Spleen (tissue), 11 donors: ENCODE measurements at regions not wholly inside any gene's neighbourhood (a gene's known extent, or its start where the extent isn't known, plus 50 kb on each side); places are given as distances from the start of the nearest gene placed in this dataset.
"Not testable (repeated sequence)": the region's sequence is repeated elsewhere in the genome, so short reads cannot be mapped to it uniquely, and the experiment has no call there.

Experiments
- DNase-seq: peaks from one replicate; pipeline ENCODE4 v3.0.0-alpha.2; 2020
- H3K27ac ChIP-seq, 8 donors: fragments of 200-600 bp; sonication (generic) in 7 of 8; 1 replicate in 4 of 8; 2 replicates in 4 of 8; pipeline versions ENCODE4 v1.5.0 to v1.8.0; 2016 to 2021; ENCODE audit warnings: inconsistent platforms in 4 of 8, mild to moderate bottlenecking in 4 of 8, moderate library complexity in 1 of 8
- H3K27me3 ChIP-seq, 7 donors: fragments of 200-600 bp; sonication (generic) in 6 of 7; replicated peaks in 1 of 7; 1 replicate in 4 of 7; 2 replicates in 3 of 7; pipeline versions ENCODE4 v1.5.0 to v1.8.0; 2016 to 2021; ENCODE audit warnings: inconsistent platforms in 3 of 7, mild to moderate bottlenecking in 1 of 7
- H3K36me3 ChIP-seq, 6 donors: fragments of 200-600 bp; sonication (generic) in 5 of 6; 1 replicate in 4 of 6; 2 replicates in 2 of 6; pipeline versions ENCODE4 v1.5.0 to v1.8.0; 2016 to 2021; ENCODE audit warnings: inconsistent platforms in 2 of 6
- H3K4me1 ChIP-seq, 6 donors: fragments of 200-600 bp; sonication (generic) in 5 of 6; 1 replicate in 3 of 6; 2 replicates in 3 of 6; pipeline versions ENCODE4 v1.5.0 to v1.8.0; 2016 to 2021; ENCODE audit warnings: inconsistent platforms in 3 of 6
- H3K4me3 ChIP-seq, 8 donors: fragments of 200-600 bp; sonication (generic) in 7 of 8; 1 replicate in 4 of 8; 2 replicates in 4 of 8; pipeline versions ENCODE4 v1.5.0 to v1.8.0; 2016 to 2021; ENCODE audit warnings: inconsistent platforms in 4 of 8, mild to moderate bottlenecking in 4 of 8, moderate library complexity in 2 of 8
- H3K9me3 ChIP-seq, 8 donors: fragments of 200-600 bp; sonication (generic) in 7 of 8; 1 replicate in 4 of 8; 2 replicates in 4 of 8; pipeline versions ENCODE4 v1.5.0 to v1.8.0; 2016 to 2021; ENCODE audit warnings: inconsistent platforms in 4 of 8
- POLR2A ChIP-seq, 3 donors: fragments of 450-650 bp; IDR thresholded peaks; one replicate each; pipeline ENCODE4 v1.5.1; 2017; ENCODE audit warnings: antibody characterized with exemption in 3 of 3, mild to moderate bottlenecking in 1 of 3
- POLR2AphosphoS5 ChIP-seq, 3 donors: sonication (generic); formaldehyde crosslinking; IDR thresholded peaks; one replicate each; pipeline ENCODE4 v1.5.1; 2017; ENCODE audit warnings: antibody characterized with exemption in 3 of 3
- WGBS, 5 donors: extraction: QIAGEN DNeasy Blood & Tissue Kit in 3 of 5; methylation state at CpG; one replicate each; pipeline versions ENCODE4 v1.1.5 to v1.1.7; 2013 to 2018; 5-methylcytosine and 5-hydroxymethylcytosine counted together
- intact Hi-C: fragments of 100-400 bp; cut with DNase I; formaldehyde crosslinking; loops from one replicate; pipeline ENCODE4 v1.15.0; 2023; ENCODE audit warnings: low total_unique reads
- TF ChIP-seq, protein P1 (sequence below), 11 experiments: fragments of 200-600 bp in 7 of 11; fragments of 450-650 bp in 4 of 11; sonication (generic) in 4 of 11; IDR thresholded peaks in 8 of 11; conservative IDR thresholded peaks in 3 of 11; 1 replicate in 7 of 11; 2 replicates in 4 of 11; pipeline versions ENCODE4 v1.4.0 to v1.8.0; 2016 to 2021; ENCODE audit warnings: antibody characterized with exemption in 11 of 11, inconsistent platforms in 4 of 11, mild to moderate bottlenecking in 1 of 11
- donor health status: healthy with polysubstance abuse.
- donor health status: DM: no; HTN: no; CAD: no; lungs with moderate emphysema.
- donor health status: DM: no; HTN: no; CAD: no.
- donor health status: Bipolar disorder and iron deficiency.
- donor health status: healthy.
- donor health status: DM: no; HTN: no; CAD: no.
- donor health status: DM: yes; HTN: yes; CAD: no.

DNA sequence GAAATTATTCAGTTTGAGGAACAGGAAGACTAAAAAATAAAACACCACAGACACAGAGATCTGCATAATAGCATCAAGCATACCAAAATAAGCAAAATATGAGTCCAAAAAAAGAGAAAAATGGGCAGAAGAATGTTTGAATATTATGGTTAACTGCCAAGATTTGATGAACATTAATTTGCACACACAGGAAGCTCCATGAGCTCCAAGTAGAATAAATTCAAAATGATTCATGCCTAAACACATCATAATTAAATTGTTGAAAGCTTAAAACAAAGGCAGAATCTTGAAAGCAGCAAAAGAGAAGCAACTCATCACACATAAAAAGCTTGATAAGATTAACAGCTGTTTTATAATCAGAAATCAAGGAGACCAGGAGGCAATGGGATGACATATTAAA lies 156.6 kb upstream of the ARSJ start:
- no peak overlapping the region for H3K27ac ChIP-seq
- H3K27me3 ChIP-seq, result no peaks in the 10 kb centered on the region
- intact Hi-C loops, result no loop called here
- no peaks in the 10 kb centered on the region for H3K36me3 ChIP-seq
- TF ChIP-seq, protein P1, sequence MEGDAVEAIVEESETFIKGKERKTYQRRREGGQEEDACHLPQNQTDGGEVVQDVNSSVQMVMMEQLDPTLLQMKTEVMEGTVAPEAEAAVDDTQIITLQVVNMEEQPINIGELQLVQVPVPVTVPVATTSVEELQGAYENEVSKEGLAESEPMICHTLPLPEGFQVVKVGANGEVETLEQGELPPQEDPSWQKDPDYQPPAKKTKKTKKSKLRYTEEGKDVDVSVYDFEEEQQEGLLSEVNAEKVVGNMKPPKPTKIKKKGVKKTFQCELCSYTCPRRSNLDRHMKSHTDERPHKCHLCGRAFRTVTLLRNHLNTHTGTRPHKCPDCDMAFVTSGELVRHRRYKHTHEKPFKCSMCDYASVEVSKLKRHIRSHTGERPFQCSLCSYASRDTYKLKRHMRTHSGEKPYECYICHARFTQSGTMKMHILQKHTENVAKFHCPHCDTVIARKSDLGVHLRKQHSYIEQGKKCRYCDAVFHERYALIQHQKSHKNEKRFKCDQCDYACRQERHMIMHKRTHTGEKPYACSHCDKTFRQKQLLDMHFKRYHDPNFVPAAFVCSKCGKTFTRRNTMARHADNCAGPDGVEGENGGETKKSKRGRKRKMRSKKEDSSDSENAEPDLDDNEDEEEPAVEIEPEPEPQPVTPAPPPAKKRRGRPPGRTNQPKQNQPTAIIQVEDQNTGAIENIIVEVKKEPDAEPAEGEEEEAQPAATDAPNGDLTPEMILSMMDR (IDR thresholded peaks at IDR 0.05 in 8 of 11, conservative IDR thresholded peaks at IDR 0.05 in 3 of 11), result no peak
- TF ChIP-seq POLR2AphosphoS5 (IDR thresholded peaks at IDR 0.05), result no peak
- TF ChIP-seq POLR2A (IDR thresholded peaks at IDR 0.05), result no peak
- DNase-seq, result no peak
- H3K4me1 ChIP-seq, result no peaks in the 10 kb centered on the region
- peaks cover 0 to 4% (median 0%) of the 10 kb centered on the region in 8 donors for H3K9me3 ChIP-seq
- no peak overlapping the region for H3K4me3 ChIP-seq

DNA sequence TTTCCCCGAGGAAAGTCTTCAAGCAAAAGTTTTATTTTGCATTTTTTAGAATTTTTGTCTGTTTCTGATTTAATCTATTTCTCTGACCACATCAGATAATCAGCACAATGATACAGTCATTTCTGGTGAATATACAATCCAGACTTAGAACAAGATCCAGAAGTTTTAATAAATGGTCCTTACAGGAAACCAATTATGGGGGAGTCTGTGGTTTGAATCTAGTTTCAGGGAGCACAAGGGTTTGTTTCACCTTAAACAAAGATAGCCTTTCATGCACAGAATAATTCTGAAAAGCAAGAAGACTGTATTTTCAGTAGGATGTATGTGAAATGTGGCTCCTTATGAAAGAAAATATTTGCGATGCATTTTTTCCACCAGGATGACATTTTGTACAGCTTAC lies 158.5 kb upstream of the ARSJ start:
- H3K4me1 ChIP-seq, result no peaks in the 10 kb centered on the region

DNA sequence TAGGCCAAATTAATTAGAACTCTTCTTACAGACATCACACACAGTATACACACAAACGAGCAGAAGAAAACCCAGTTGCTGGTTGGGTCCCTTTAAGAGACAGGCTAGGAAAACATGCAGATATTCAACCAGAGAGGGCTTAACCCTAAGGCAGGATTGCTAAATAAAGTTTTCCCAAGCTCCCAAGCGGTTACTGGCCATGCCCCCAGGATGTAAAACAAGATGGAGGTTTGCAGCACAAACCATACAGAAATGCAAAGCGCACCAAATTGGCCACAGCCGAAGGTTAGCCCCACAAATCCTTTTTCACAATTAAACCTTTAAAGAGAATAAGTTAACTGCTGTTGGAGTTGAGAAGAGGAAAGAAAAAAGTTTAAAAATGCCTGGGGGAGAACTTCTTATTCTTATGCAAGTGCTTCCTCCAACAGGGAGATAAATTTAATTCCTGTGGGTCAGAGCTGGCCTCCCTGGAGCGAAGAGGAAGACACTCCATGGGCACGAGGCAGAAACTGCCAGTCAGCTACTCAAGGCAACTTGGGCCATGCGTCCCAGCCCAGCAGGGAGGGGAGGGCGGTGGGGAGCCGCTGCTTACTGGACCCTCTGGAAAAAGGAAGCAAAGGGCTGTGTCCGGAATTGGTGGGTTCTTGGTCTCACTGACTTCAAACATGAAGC lies 167.6 kb upstream of the ARSJ start:
- intact Hi-C loops, result no loop called here
- Histone ChIP-seq H3K27me3 (peaks cover 0 to 10% (median 0%) of the 10 kb centered on the region in 7 donors), H3K4me3 (peak overlapping the region in 1 of 8 donors; percentile 12), H3K4me1 (no peaks in the 10 kb centered on the region), H3K27ac (no peak overlapping the region), H3K36me3 (no peaks in the 10 kb centered on the region), H3K9me3 (peaks cover 0 to 14% (median 8%) of the 10 kb centered on the region in 8 donors)
- DNase-seq, result no peak
- 58 to 64% (median 58%) methylated on average over 10 of the region's 10 CpGs for WGBS, 5 donors
- no peak for TF ChIP-seq POLR2AphosphoS5 (IDR thresholded peaks at IDR 0.05)
- no peak for TF ChIP-seq POLR2A (IDR thresholded peaks at IDR 0.05)
- TF ChIP-seq, protein P1 (IDR thresholded peaks at IDR 0.05 in 8 of 11, conservative IDR thresholded peaks at IDR 0.05 in 3 of 11), result no peak

More for the DNA sequence above, 158.5 kb upstream of the ARSJ start:
- no peak for TF ChIP-seq POLR2A (IDR thresholded peaks at IDR 0.05)
- TF ChIP-seq, protein P1 (IDR thresholded peaks at IDR 0.05 in 8 of 11, conservative IDR thresholded peaks at IDR 0.05 in 3 of 11), result no peak
- no peak for TF ChIP-seq POLR2AphosphoS5 (IDR thresholded peaks at IDR 0.05)
- DNase-seq, result no peak
- WGBS, 5 donors, result 83 to 93% (median 89%) methylated on average over 2 of the region's 2 CpGs
- no peaks in the 10 kb centered on the region for H3K36me3 ChIP-seq
- H3K27me3 ChIP-seq, result no peaks in the 10 kb centered on the region
- peaks cover 0 to 7% (median 0%) of the 10 kb centered on the region in 8 donors for H3K9me3 ChIP-seq
- H3K27ac ChIP-seq, result no peak overlapping the region
- intact Hi-C loops, result no loop called here
- no peak overlapping the region for H3K4me3 ChIP-seq

DNA sequence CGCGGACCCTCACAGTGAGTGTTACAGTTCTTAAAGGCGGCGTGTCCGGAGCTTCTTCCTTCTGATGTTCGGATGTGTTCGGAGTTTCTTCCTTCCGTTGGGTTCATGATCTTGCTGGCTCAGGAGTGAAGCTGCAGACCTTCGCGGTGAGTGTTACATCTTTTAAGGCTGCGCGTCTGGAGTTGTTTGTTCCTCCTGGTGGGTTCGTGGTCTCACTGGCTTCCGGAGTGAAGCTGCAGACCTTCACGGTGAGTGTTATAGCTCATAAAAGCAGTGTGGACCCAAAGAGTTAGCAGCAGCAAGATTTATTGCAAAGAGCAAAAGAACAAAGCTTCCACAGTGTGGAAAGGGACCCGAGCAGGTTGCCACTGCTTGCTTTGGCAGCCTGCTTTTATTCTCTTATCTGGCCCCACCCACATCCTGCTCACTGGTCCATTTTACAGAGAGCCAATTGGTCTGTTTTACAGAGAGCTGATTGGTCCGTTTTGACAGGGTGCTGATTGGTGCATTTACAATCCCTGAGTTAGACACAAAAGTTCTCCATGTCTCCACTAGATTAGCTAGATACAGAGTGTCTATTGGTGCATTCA lies 168.3 kb upstream of the ARSJ start:
- H3K4me1 ChIP-seq, result not testable (repeated sequence)

DNA sequence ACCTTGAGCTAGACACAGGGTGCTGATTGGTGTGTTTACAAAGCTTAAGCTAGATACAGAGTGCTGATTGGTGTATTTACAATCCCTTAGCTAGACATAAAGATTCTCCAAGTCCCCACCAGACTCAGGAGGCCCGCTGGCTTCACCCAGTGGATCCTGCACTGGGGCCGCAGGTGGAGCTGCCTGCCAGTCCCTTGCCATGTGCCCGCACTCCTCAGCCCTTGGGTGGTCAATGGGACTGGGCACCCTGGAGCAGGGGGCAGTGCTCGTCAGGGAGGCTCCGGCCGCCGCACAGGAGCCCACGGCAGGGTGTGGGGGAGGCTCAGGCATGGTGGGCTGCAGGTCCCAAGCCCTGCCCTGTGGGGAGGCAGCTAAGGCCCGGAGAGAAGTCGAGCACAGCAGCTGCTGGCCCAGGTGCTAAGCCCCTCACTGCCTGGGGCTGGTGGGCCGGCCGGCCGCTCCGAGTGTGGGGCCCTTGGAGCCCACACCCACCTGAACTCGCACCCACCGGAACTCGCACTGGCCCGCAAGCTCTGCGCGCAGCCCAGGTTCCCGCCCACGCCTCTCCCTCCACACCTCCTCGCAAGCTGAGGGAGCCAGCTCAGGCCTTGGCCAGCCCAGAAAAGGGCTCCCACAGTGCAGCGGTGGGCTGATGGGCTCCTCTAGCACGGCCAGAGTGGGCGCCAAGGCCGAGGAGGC lies 169.1 kb upstream of the ARSJ start:
- H3K4me3 ChIP-seq, H3K36me3 ChIP-seq, intact Hi-C loops, H3K4me1 ChIP-seq, H3K27ac ChIP-seq, H3K27me3 ChIP-seq: not testable (repeated sequence)
- WGBS, 5 donors, result 90 to 100% (median 94%) methylated on average over 4 to 27 of the region's 27 CpGs
- DNase-seq, result peak; percentile 63
- H3K9me3 ChIP-seq, result peaks cover 0 to 14% (median 8%) of the 10 kb centered on the region in 8 donors

More for the DNA sequence above, 168.3 kb upstream of the ARSJ start:
- H3K27me3 ChIP-seq, intact Hi-C loops, DNase-seq, H3K36me3 ChIP-seq, H3K27ac ChIP-seq: not testable (repeated sequence)
- peak overlapping the region in 1 of 8 donors; percentile 12 for H3K4me3 ChIP-seq
- WGBS, 5 donors, result 53 to 69% (median 57%) methylated on average over 17 of the region's 17 CpGs
- peaks cover 0 to 14% (median 8%) of the 10 kb centered on the region in 8 donors for H3K9me3 ChIP-seq
